Heart left ventricle (tissue), 16 donors: ENCODE measurements at regions not wholly inside any gene's neighbourhood (a gene's known extent, or its start where the extent isn't known, plus 50 kb on each side); places are given as distances from the start of the nearest gene placed in this dataset.

Experiments
- ATAC-seq, 4 donors: fragments of 200-7000 bp; cut with Tn5 transposase; one replicate each; pipeline ENCODE4 v1.9.1; 2020 to 2022; ENCODE audit warnings: moderate library complexity in 4 of 4, mild to moderate bottlenecking in 3 of 4, moderate number of reproducible peaks in 1 of 4
- DNase-seq, 5 donors: peaks; one replicate each; pipeline ENCODE4 v3.0.0-alpha.2; 2020
- H3K27ac ChIP-seq, 12 donors: fragments of 200-600 bp; sonication (generic) in 4 of 12; one replicate each; pipeline versions ENCODE4 v1.5.0 to v1.8.0; 2016 to 2022; ENCODE audit warnings: mild to moderate bottlenecking in 2 of 12
- H3K27me3 ChIP-seq, 9 donors: fragments of 200-600 bp; sonication (generic) in 2 of 9; one replicate each; pipeline versions ENCODE4 v1.5.1 to v1.8.0; 2016 to 2022; ENCODE audit warnings: mild to moderate bottlenecking in 3 of 9
- H3K36me3 ChIP-seq, 9 donors: fragments of 200-600 bp; sonication (generic) in 2 of 9; one replicate each; pipeline versions ENCODE4 v1.5.0 to v1.8.0; 2018 to 2022; ENCODE audit warnings: mild to moderate bottlenecking in 2 of 9
- H3K4me1 ChIP-seq, 12 donors: fragments of 200-600 bp; sonication (generic) in 4 of 12; one replicate each; pipeline versions ENCODE4 v1.5.0 to v1.8.0; 2016 to 2022; ENCODE audit warnings: mild to moderate bottlenecking in 3 of 12
- H3K4me3 ChIP-seq, 12 donors: fragments of 200-600 bp; sonication (generic) in 4 of 12; one replicate each; pipeline versions ENCODE4 v1.5.0 to v1.8.0; 2017 to 2022; ENCODE audit warnings: mild to moderate bottlenecking in 9 of 12, moderate library complexity in 4 of 12
- H3K9me3 ChIP-seq, 12 donors: fragments of 200-600 bp; sonication (generic) in 4 of 12; one replicate each; pipeline versions ENCODE4 v1.5.0 to v1.8.0; 2016 to 2022; ENCODE audit warnings: mild to moderate bottlenecking in 1 of 12
- CTCF ChIP-seq, 12 donors: fragments of 200-600 bp; sonication (generic) in 4 of 12; IDR thresholded peaks; one replicate each; pipeline versions ENCODE4 v1.5.0 to v1.8.0; 2018 to 2022; ENCODE audit warnings: antibody characterized with exemption in 12 of 12, mild to moderate bottlenecking in 5 of 12
- POLR2A ChIP-seq, 2 donors: fragments of 450-650 bp; IDR thresholded peaks; one replicate each; pipeline ENCODE4 v1.6.1; 2017; ENCODE audit warnings: antibody characterized with exemption in 2 of 2, mild to moderate bottlenecking in 2 of 2, moderate library complexity in 2 of 2
- WGBS, 4 donors: extraction: QIAGEN DNeasy Blood & Tissue Kit in 2 of 4; methylation state at CpG; one replicate each; pipeline versions ENCODE4 v1.1.5 to v1.1.7; 2013 to 2018; 5-methylcytosine and 5-hydroxymethylcytosine counted together
- intact Hi-C, 10 donors: fragments of 100-400 bp; cut with DNase I; formaldehyde crosslinking; loops; one replicate each; pipeline versions ENCODE4 v1.11.1 to v1.14.2; 2022
- donor health status: ischemic (EF 13 %, LVEDD 7.1; RV severe dilation, severe dysfunction).
- donor health status: healthy with polysubstance abuse.
- donor health status: DM: no; HTN: yes; CAD: no.
- donor health status: DM: no; HTN: no; CAD: no.
- donor health status: ischemic (EF 25% LVEDD 6.9; RV normal size, moderate dysfunction).
- donor health status: ischemic (EF 25% LVEDD 5.7; RV mildly dilated, moderate dysfunction).
- donor health status: healthy.
- donor health status: DM: yes; HTN: yes; CAD: no.
- donor health status: ischemic (EF 35%, LVEDD 5.7; RV mildly dilated, moderate dysfunction).
- donor health status: nonischemic (EF 11% LVEDD 7.7; RV severe dilation, severe dysfunction).
- donor health status: DM: yes; HTN: yes; CAD: no.
- donor health status: PGD.
- donor health status: ischemic (EF 29% LVEDD 5.4; RV normal size, mild dysfunction).
- donor health status: nonischemic (EF 23%, LVEDD 6.1; RV moderate dilation, normal function).

- Histone ChIP-seq H3K27me3 (no peaks in the 10 kb centered on the region), H3K4me1 (peaks cover 0 to 69% (median 40%) of the 10 kb centered on the region in 12 donors), H3K4me3 (no peak overlapping the region), H3K36me3 (no peaks in the 10 kb centered on the region), H3K27ac (no peak overlapping the region), H3K9me3 (no peaks in the 10 kb centered on the region)
- intact Hi-C loops: loop anchor here in 1 of 10 donors (10.0 kb wide), 1 partner anchor 70 kb away; no protein-coding TSS in a partner anchor
- WGBS, 4 donors: 90 to 95% (median 92%) methylated on average over 3 to 4 of the region's 4 CpGs
- ATAC-seq: no peak
- no peak for TF ChIP-seq CTCF (IDR thresholded peaks at IDR 0.05)
- TF ChIP-seq POLR2A (IDR thresholded peaks at IDR 0.05): no peak
- no peak for DNase-seq
Observed at GRCh38 chr1:56434740-56435139, 144.6 kb downstream of the PLPP3 start.

GRCh38 chr1:56434025-56434424, 145.3 kb downstream of the PLPP3 start:
- TF ChIP-seq CTCF (IDR thresholded peaks at IDR 0.05) (no peak), POLR2A (IDR thresholded peaks at IDR 0.05) (no peak)
- ATAC-seq (no peak), DNase-seq (no peak)
- H3K4me3 ChIP-seq: no peak overlapping the region
- peaks cover 0 to 62% (median 33%) of the 10 kb centered on the region in 12 donors for H3K4me1 ChIP-seq
- H3K27me3 ChIP-seq: no peaks in the 10 kb centered on the region
- no peaks in the 10 kb centered on the region for H3K36me3 ChIP-seq
- intact Hi-C loops: loop anchor here in 1 of 10 donors (10.0 kb wide), 1 partner anchor 71 kb away; no protein-coding TSS in a partner anchor
- H3K9me3 ChIP-seq: no peaks in the 10 kb centered on the region
- 77 to 85% (median 78%) methylated on average over 5 of the region's 5 CpGs for WGBS, 4 donors
- no peak overlapping the region for H3K27ac ChIP-seq

- Histone ChIP-seq H3K27me3 (no peaks in the 10 kb centered on the region), H3K36me3 (no peaks in the 10 kb centered on the region), H3K27ac (peak overlapping the region in 6 of 12 donors; percentile 5 to 57 (median 26)), H3K4me3 (no peak overlapping the region), H3K9me3 (no peaks in the 10 kb centered on the region), H3K4me1 (peaks cover 0 to 53% (median 24%) of the 10 kb centered on the region in 12 donors)
- no peak for TF ChIP-seq CTCF (IDR thresholded peaks at IDR 0.05)
- TF ChIP-seq POLR2A (IDR thresholded peaks at IDR 0.05): no peak
- WGBS, 4 donors: 91 to 95% (median 94%) methylated on average over 4 of the region's 4 CpGs
- ATAC-seq (no peak), DNase-seq (no peak)
- intact Hi-C loops: loop anchor here in 1 of 10 donors (10.0 kb wide), 1 partner anchor 72 kb away; no protein-coding TSS in a partner anchor
Observed at GRCh38 chr1:56433056-56433577, 146.2 kb downstream of the PLPP3 start.

- Histone ChIP-seq H3K9me3 (no peaks in the 10 kb centered on the region), H3K27me3 (no peaks in the 10 kb centered on the region), H3K4me1 (peaks cover 0 to 45% (median 19%) of the 10 kb centered on the region in 12 donors), H3K27ac (peak overlapping the region in 8 of 12 donors; percentile 2 to 57 (median 21)), H3K36me3 (no peaks in the 10 kb centered on the region), H3K4me3 (no peak overlapping the region)
- 64 to 71% (median 69%) methylated on average over 8 of the region's 8 CpGs for WGBS, 4 donors
- no peak for TF ChIP-seq CTCF (IDR thresholded peaks at IDR 0.05)
- intact Hi-C loops: loop anchor here in 1 of 10 donors (10.0 kb wide), 1 partner anchor 72 kb away; no protein-coding TSS in a partner anchor
- ATAC-seq (peak; percentile 8 to 62 (median 40)), DNase-seq (peak in 1 of 5 donors; percentile 21)
Observed at GRCh38 chr1:56432166-56432971, 147.0 kb downstream of the PLPP3 start.
